ENCODE measurements at regions not wholly inside any gene's neighbourhood (a gene's known extent, or its start where the extent isn't known, plus 50 kb on each side); places are given as distances from the start of the nearest gene placed in this dataset.
"Not testable (repeated sequence)": the region's sequence is repeated elsewhere in the genome, so short reads cannot be mapped to it uniquely, and the experiment has no call there.

DNA sequence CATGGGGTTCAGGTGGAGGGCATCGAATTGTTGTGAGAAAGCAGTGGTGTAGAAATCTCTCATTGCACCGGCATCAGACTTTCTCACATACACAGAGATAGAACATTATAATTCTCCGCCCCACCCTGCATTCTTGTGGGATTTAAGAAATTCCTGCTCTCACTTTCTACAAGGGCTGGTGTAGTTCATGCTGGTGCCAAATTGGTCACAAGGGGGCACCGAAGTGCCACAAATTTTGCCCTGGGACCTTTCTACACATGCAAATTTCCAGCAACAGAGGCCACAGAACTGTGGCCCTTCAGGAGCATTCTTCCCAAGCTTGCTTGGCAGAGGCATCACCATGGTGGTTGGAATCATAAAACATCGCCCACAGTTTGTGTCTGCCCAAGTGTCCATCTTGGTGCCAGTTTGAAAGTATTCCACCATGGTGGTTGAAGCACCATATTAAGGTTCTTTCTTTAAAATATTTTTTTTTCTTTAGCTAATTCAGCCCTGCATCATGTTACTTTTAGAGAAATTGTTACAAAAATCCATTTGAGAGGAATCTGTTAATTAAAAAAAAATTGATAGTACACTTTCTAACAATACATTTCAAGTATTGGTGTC lies 521.2 kb upstream of the FANCL start:
- DNase-seq = peak; percentile 33

GRCh38 chr2:58757971-58758370 lies 516.8 kb upstream of the FANCL start:
- no peak for DNase-seq

DNA sequence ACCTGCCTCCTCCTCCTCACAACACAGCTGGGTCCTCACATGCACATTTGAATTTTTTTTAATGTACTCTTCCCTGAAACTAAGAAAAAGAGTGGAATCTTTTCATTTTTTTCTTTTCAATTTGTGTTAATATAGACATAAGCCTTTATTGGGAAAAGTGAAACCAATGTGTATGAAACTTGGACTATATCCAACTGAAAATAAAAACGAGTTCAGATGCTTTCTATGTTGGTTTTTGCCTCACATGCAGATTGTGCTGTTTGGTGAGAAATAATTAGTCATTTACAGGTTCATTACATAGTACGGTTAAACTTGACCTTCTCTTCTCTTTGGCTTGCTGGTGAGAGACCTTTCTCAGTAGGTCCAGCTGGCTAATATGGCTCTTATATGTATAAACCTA lies 515.2 kb upstream of the FANCL start:
- DNase-seq = no peak

GRCh38 chr2:58752507-58752906 lies 511.4 kb upstream of the FANCL start:
- DNase-seq = not testable (repeated sequence)

DNA sequence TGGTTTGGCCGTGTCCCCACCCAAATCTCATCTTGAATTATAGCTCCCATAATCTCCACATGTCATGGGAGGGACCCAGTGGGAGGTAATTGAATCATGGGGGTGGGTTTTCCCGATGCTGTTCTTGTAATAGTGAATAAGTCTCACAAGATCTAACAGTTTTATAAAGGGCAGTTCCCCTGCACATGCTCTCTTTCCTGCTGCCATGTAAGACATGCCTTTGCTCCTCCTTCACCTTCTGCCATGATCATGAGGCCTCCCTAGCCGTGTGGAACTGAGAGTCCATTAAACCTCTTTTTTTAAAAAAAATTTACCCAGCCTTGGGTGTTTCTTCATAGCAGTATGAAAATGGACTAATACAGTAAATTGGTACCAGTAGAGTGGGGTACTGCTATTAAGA lies 510.6 kb upstream of the FANCL start:
- DNase-seq = not testable (repeated sequence)

DNA sequence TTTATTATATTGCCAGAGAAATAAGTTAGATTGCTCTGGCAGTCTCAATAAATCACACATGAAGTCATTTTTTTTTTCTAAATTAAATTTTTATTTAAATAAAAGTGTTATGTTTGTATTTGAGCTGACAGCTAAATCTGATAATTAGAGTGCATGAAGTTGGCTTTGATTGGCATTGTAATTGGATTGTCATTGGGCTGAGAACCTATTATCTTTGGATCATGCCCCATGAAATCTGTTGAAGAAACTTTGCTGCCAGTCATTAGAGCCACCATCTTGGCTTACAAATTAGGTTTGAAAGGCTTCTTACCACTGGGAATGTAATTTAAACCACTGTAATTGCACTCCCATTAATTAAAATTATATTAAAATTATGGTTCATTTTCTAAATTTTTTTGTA lies 507.9 kb upstream of the FANCL start:
- no peak for DNase-seq

DNA sequence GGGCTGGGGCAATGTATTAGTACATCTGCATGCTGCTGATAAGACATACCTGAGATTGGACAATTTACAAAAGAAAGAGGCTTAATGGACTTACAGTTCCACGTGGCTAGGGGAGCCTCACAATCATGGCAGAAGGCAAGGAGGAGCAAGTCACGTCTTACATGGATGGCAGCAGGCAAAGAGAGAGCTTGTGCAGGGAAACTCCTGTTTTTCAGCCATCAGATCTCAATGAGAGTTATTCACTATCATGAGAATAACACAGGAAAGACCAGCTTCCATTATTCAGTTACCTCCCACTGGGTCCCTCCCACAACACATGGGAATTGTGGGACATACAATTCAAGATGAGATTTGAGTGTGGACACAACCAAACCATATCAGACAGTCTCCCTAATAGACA lies 504.2 kb upstream of the FANCL start:
- DNase-seq = not testable (repeated sequence)

DNA sequence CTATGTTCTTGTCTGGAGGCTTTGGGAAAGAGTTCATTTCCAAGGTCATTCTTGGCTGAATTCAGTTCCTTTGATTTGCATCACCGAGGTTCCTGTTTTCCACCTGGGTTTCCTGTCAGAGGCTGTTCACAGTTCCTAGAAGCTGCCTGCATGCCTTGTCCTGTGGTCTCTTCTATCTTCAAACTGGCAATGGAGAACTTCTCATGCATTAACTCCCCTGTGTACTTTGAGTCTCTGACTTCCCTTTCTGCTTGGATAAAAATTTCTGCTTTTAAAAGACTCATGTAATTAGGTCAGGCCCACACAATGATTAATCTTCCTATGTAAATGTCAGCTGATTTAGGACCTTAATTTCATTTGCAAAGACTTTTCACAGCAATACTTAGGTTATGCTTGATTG lies 499.3 kb upstream of the FANCL start:
- no peak for DNase-seq

DNA sequence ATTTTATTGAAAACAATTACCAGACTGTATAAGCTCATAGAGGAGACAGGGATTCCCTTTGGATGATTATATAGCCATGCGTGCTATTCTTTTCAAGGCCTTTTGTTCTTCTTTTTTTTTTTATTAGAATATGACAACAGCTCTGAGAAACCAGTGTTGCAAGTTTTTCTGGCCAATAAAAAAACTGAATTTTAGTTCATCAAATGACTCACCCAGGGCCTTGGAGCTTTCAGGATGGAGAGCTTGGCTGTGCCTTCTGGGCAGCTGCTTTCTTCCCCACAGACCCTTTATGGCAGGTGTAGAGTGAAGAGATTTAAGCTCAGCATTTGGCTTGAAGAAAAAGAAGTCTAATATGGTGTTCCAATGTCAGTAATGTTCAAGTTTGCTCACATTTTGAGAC lies 497.9 kb upstream of the FANCL start:
- no peak for DNase-seq

- no peak for DNase-seq
These were observed 493.2 kb upstream of the FANCL start for GRCh38 chr2:58734365-58734764.

DNA sequence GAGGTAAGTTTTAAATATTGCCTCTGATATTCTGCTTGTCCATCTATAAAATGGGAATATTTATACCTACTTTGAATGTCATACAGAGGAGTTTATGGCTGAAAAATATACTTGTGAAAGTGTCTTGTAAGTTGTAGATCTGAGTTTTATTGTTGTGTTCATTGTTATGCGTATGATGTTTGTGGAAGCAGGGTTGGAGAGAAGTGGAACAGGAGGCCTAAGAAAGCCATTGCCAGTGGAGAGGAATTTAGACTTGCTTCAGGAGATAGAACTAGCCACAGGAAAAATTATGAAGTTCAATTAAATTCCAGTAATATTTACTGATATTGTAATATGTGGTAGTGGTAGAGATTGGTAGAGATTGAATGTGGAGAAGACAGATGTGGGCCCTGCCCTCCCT lies 491.9 kb upstream of the FANCL start:
- no peak for DNase-seq

DNA sequence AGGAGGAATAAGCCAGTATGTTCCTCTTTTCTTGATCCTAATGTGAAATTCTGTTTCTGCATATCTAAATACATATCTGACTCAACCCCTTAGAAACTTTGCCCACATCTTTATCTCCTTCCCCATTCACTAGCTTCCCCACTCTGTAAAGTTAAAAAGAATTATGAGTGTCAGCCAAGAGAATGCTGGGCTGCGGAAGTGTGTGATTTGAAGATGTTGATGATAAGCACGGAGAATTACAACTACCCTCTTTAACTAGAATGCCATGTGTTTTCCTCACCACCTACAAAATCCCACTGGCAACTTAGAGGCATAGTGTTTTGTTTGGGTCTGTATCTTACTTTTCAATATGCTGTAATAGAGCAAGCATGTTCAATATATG lies 490.4 kb upstream of the FANCL start:
- DNase-seq = no peak

DNA sequence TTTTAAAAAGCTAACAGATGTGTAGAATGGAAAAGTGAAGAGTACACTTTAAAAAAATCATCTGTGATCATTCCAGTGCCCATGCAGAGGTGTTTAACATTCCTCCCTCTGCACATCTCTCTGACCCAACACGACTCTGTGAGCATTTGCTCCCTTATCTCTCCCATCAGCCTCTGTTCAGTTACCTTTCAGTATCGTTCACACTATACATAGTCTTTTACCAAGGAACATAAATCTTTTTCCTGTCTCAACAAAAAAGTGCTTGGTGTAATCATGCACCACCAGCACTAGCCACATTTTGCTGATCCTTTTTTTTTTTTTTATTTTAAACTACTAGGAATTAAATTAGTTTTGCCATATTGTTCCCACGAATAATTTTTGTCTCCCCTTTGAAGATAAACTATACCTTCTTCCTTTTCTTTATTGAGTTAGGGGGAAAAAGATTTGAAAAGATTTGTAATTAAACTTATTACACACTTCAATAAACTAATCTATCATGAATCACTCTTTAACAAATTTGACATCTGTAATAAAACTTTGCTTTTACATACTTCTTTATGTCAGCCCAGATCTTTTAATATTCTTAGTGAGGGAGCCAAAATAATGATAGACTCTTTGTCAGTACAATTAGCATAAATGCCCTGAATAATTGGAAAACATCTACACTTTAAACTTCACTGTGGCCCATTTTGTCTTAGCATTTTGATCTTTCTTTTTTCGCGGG lies 489.8 kb upstream of the FANCL start:
- no peak for DNase-seq

GRCh38 chr2:58727981-58728656 lies 487.0 kb upstream of the FANCL start:
- no peak for DNase-seq

DNA sequence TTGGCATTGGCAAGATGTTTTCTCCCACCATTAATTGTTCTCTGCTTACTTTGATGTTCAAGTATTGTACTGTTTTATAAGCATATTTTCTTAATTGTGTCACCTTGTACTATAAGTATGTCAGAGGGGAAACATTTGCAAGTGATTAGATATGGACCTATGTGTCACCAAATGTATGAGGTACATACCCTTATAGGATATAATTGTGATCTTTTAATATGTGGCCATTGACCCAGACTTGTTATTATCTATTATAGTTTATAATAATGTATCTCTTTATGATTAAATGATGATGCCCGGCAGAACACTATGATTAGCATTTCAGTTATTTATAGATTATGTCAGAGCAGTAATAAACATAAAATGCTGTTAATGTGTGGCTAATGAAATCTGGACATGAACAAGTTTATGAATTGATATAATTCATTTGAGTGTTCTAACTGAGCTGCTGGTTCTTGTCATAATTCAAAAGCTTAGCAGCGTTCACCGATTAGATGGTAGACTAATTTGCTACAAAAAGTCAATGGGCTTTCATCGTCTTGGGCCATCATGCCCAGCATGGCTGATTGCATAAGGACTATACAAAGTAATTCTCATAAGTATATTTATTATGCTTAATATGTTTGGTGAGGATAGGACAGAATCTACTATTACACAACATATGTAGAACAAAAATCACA lies 480.9 kb upstream of the FANCL start:
- DNase-seq = no peak

DNA sequence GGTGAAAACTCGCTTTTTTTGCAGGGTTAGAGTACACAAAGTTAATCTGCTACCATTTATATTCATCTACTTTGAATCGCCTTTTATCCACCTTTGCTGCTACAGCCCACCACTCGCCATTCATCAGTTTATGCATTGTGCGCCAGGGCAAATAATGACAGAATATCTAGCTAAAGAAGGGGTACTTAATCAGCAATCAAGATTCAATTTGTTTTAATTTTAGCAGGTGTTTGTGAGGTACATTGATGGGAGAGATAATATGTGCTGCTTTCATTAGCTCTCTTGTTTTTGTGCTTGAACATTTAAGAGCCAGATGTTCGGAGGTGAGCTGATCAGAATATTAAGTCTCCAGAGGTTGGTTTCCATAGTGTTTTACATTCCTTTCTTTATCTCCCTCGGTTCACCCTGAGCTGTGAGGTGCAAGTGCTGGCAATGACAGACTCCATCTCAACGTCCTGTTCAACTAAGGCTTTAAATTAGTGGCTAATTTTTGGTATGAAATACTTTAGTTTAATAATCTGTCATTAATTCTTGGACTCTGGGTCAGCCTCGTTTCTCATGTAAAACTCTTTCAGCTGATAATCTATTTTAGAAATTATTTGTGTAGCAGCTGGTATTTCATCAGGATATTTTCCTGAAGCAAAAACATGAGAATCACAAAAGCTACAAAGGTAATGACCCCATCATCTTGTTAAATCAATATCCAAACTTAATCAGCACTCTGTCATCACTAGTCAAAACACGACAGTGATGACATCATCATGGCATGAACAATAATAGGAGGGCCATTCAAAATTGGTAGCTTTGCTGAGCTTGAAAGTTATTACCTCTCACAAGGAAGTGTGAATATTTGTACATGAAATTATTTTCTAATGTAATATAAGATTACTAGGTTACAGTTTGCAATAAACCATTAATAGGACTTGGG lies 479.9 kb upstream of the FANCL start:
- DNase-seq = no peak

DNA sequence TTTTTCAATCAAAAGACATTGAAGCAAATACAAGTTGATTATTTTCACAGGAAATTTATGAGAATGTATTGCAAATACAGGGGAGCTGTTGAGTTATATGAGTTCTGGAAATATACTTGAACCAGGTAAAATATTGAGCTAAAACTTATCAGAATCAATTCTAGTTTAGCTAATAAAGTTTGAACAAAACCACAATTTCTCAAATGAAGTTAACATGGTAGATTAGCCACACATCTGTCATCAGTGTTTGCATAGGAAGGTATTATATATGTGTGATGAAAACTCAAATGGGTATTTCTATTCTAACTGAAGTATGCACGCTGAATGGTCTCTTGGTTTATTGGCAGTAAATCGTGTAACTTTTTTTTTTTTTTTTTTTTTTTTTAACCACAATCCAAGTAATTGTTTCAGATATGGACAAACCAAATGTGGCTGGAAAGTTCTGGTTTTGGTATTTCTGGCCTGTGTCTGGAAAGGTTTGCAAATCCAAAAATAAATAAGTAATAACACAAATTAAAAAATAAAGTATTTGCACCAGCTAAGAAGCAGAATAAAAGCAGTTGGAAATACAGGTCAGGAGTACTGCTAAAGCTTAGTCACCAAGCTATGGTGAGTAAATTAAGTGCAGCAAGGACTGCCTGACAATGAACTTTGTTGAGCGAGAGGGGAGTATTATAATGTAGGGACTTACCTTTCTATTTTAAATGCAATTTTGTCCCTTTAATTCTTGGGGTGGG lies 479.1 kb upstream of the FANCL start:
- no peak for DNase-seq

- no peak for DNase-seq
These were observed 474.2 kb upstream of the FANCL start for GRCh38 chr2:58715344-58715743.

GRCh38 chr2:58714238-58714637 lies 473.1 kb upstream of the FANCL start:
- DNase-seq = no peak

GRCh38 chr2:58710795-58711279 lies 469.7 kb upstream of the FANCL start:
- no peak for DNase-seq

GRCh38 chr2:58709687-58710354 lies 468.7 kb upstream of the FANCL start:
- DNase-seq = no peak

Measured in skin of body (tissue), 1 donor.